ENCODE measurements at regions not wholly inside any gene's neighbourhood (a gene's known extent, or its start where the extent isn't known, plus 50 kb on each side); places are given as distances from the start of the nearest gene placed in this dataset.

DNA sequence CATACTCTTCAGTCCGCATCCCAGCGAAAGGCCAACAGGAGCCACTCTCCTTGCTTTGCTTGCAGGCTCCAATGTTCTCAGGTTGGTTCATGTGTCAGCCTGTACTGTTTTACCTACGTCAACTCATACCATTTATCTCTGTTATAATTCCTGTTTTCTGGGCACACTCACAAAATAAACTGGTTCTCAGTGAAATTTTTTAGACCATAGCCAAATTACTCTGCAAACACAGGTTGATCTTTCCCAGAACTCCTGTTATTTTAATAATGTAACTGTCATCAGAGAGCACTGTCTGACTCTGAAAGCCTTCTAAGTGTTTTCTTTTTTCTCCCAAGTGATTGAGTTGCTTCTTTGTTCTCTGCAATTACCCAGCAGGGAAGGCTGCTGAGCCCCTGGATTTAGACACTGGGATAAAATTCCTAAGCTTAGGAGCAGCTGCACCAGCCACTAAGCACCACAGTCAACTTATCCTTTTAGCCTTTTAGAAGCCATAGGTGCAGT lies 111.6 kb upstream of the PIEZO2 start:
- H3K4me3 ChIP-seq (ENCODE audit: low read length in 2 of 2), result no peak overlapping the region
- H3K36me3 ChIP-seq (ENCODE audit: control insufficient read depth in 1 of 2, insufficient read depth in 2 of 2, low read length in 1 of 2), result no peaks in the 10 kb centered on the region
- ATAC-seq (ENCODE audit: low FRiP score), result no peak
- intact Hi-C loops (cut with DNase I), result no loop called here
- no peak for DNase-seq
- WGBS, 2 donors, result 63 to 65% methylated on average over 3 of the region's 3 CpGs
- H3K4me1 ChIP-seq (ENCODE audit: control insufficient read depth in 1 of 2, insufficient read depth in 2 of 2, low read length in 2 of 2), result no peaks in the 10 kb centered on the region
- H3K27ac ChIP-seq (ENCODE audit: low read depth in 1 of 2, low read length in 2 of 2), result no peak overlapping the region
- peaks cover 5% of the 10 kb centered on the region for H3K9me3 ChIP-seq (ENCODE audit: control insufficient read depth, low read length)
- H3K27me3 ChIP-seq (ENCODE audit: control insufficient read depth in 1 of 2, insufficient read depth in 2 of 2, low read length in 1 of 2), result no peaks in the 10 kb centered on the region

DNA sequence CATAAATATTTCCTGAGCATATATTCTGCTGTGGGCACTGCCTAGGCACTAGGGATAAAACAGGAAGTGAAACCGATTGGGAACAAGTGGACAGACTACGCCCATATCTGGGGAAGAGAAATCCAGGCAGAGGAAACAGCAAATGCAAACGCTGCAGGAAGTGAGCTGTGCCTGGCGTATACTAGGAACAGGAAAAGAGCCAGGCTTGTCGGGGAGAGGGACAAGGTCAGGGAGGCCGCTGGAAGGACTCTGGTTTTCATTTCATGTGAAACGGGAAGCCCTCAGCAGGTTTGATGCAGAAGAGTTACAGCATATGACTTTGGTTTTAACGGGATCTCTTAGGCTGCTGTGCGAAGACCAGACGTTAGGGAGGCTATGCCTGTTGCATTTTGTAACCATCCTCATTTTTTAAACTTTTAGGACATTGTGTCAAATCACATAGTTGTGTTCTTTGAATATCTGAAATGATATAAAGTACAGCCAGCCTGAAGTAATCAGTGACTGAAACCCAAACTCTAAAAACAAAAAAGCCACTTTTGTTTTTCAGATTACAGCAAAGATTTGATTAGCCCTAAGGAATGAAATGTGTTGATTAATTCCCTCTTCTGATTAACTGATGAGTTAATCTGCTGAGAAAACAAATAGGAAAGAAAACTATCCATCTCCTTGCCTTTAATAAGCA lies 110.2 kb upstream of the PIEZO2 start:
- Histone ChIP-seq H3K4me3 (ENCODE audit: low read length in 2 of 2) (no peak overlapping the region), H3K27ac (ENCODE audit: low read depth in 1 of 2, low read length in 2 of 2) (no peak overlapping the region), H3K4me1 (ENCODE audit: control insufficient read depth in 1 of 2, insufficient read depth in 2 of 2, low read length in 2 of 2) (no peaks in the 10 kb centered on the region), H3K9me3 (ENCODE audit: control insufficient read depth, low read length) (peaks cover 5% of the 10 kb centered on the region), H3K36me3 (ENCODE audit: control insufficient read depth in 1 of 2, insufficient read depth in 2 of 2, low read length in 1 of 2) (no peaks in the 10 kb centered on the region), H3K27me3 (ENCODE audit: control insufficient read depth in 1 of 2, insufficient read depth in 2 of 2, low read length in 1 of 2) (no peaks in the 10 kb centered on the region)
- intact Hi-C loops (cut with DNase I), result no loop called here
- ATAC-seq (ENCODE audit: low FRiP score) (no peak), DNase-seq (peak in 1 of 2 donors; percentile 67)
- WGBS, 2 donors, result 32 to 34% methylated on average over 10 of the region's 10 CpGs

DNA sequence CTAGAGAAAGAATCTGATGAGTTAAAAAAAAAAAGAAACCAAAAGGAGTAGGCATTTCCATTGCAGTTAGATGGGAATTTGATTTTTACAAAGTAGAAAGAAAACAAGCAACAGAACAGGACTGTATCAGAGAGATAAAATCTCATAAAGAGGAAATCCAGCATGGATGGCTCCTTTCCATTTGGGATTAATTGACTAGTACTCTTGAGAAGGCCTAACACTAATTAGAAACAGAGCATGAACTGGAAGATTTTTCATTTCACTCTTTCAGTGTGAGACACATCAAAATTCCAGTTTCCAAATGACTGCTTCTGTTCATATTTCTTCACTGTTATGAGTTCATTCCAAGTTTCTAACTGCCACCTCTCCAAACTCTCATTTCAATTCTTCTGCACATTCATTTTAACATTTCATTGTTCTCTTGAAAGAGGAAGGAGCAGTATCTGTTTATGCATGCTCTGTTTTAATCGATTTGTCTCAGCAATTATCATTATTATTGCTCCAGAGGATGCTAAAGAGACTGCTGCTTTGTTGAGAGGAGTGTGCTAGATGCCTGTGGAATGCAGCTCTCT lies 108.8 kb upstream of the PIEZO2 start:
- H3K9me3 ChIP-seq (ENCODE audit: control insufficient read depth, low read length), result peaks cover 2% of the 10 kb centered on the region
- ATAC-seq (ENCODE audit: low FRiP score) (no peak), DNase-seq (no peak)
- H3K27me3 ChIP-seq (ENCODE audit: control insufficient read depth in 1 of 2, insufficient read depth in 2 of 2, low read length in 1 of 2), result no peaks in the 10 kb centered on the region
- H3K36me3 ChIP-seq (ENCODE audit: control insufficient read depth in 1 of 2, insufficient read depth in 2 of 2, low read length in 1 of 2), result no peaks in the 10 kb centered on the region
- intact Hi-C loops (cut with DNase I), result no loop called here
- H3K4me3 ChIP-seq (ENCODE audit: low read length in 2 of 2), result no peak overlapping the region
- 96 to 97% methylated on average over 1 of the region's 1 CpG for WGBS, 2 donors
- no peak overlapping the region for H3K27ac ChIP-seq (ENCODE audit: low read depth in 1 of 2, low read length in 2 of 2)
- no peaks in the 10 kb centered on the region for H3K4me1 ChIP-seq (ENCODE audit: control insufficient read depth in 1 of 2, insufficient read depth in 2 of 2, low read length in 2 of 2)

GRCh38 chr18:11256251-11256650 lies 106.9 kb upstream of the PIEZO2 start:
- DNase-seq, result no peak
- Histone ChIP-seq H3K27ac (ENCODE audit: low read depth in 1 of 2, low read length in 2 of 2) (no peak overlapping the region), H3K27me3 (ENCODE audit: control insufficient read depth in 1 of 2, insufficient read depth in 2 of 2, low read length in 1 of 2) (no peaks in the 10 kb centered on the region), H3K9me3 (ENCODE audit: control insufficient read depth, low read length) (peaks cover 2% of the 10 kb centered on the region), H3K4me3 (ENCODE audit: low read length in 2 of 2) (no peak overlapping the region), H3K4me1 (ENCODE audit: control insufficient read depth in 1 of 2, insufficient read depth in 2 of 2, low read length in 2 of 2) (no peaks in the 10 kb centered on the region), H3K36me3 (ENCODE audit: control insufficient read depth in 1 of 2, insufficient read depth in 2 of 2, low read length in 1 of 2) (no peaks in the 10 kb centered on the region)
- intact Hi-C loops (cut with DNase I), result no loop called here
- no peak for ATAC-seq (ENCODE audit: low FRiP score)

GRCh38 chr18:11251891-11252270 lies 102.5 kb upstream of the PIEZO2 start:
- 16 to 31% methylated on average over 2 of the region's 2 CpGs for WGBS, 2 donors
- ATAC-seq (ENCODE audit: low FRiP score) (no peak), DNase-seq (no peak)
- intact Hi-C loops (cut with DNase I), result no loop called here
- H3K27me3 ChIP-seq (ENCODE audit: control insufficient read depth in 1 of 2, insufficient read depth in 2 of 2, low read length in 1 of 2), result peaks cover 0 to 2% of the 10 kb centered on the region in 2 donors
- H3K9me3 ChIP-seq (ENCODE audit: control insufficient read depth, low read length), result peaks cover 2% of the 10 kb centered on the region
- no peak overlapping the region for H3K27ac ChIP-seq (ENCODE audit: low read depth in 1 of 2, low read length in 2 of 2)
- no peaks in the 10 kb centered on the region for H3K4me1 ChIP-seq (ENCODE audit: control insufficient read depth in 1 of 2, insufficient read depth in 2 of 2, low read length in 2 of 2)
- H3K36me3 ChIP-seq (ENCODE audit: control insufficient read depth in 1 of 2, insufficient read depth in 2 of 2, low read length in 1 of 2), result no peaks in the 10 kb centered on the region
- no peak overlapping the region for H3K4me3 ChIP-seq (ENCODE audit: low read length in 2 of 2)

GRCh38 chr18:11251229-11251890 lies 102.0 kb upstream of the PIEZO2 start:
- Histone ChIP-seq H3K36me3 (ENCODE audit: control insufficient read depth in 1 of 2, insufficient read depth in 2 of 2, low read length in 1 of 2) (no peaks in the 10 kb centered on the region), H3K27ac (ENCODE audit: low read depth in 1 of 2, low read length in 2 of 2) (no peak overlapping the region), H3K4me1 (ENCODE audit: control insufficient read depth in 1 of 2, insufficient read depth in 2 of 2, low read length in 2 of 2) (no peaks in the 10 kb centered on the region), H3K9me3 (ENCODE audit: control insufficient read depth, low read length) (no peaks in the 10 kb centered on the region), H3K4me3 (ENCODE audit: low read length in 2 of 2) (no peak overlapping the region), H3K27me3 (ENCODE audit: control insufficient read depth in 1 of 2, insufficient read depth in 2 of 2, low read length in 1 of 2) (peaks cover 0 to 2% of the 10 kb centered on the region in 2 donors)
- ATAC-seq (ENCODE audit: low FRiP score) (no peak), DNase-seq (peak; percentile 73 to 81)
- intact Hi-C loops (cut with DNase I), result no loop called here
- WGBS, 2 donors, result 51 to 58% methylated on average over 2 of the region's 2 CpGs

- intact Hi-C loops (cut with DNase I), result no loop called here
- H3K27me3 ChIP-seq (ENCODE audit: control insufficient read depth in 1 of 2, insufficient read depth in 2 of 2, low read length in 1 of 2), result peaks cover 0 to 2% of the 10 kb centered on the region in 2 donors
- WGBS, 2 donors, result 3 to 10% methylated on average over 2 of the region's 2 CpGs
- no peak overlapping the region for H3K27ac ChIP-seq (ENCODE audit: low read depth in 1 of 2, low read length in 2 of 2)
- DNase-seq (no peak), ATAC-seq (ENCODE audit: low FRiP score) (no peak)
- no peaks in the 10 kb centered on the region for H3K4me1 ChIP-seq (ENCODE audit: control insufficient read depth in 1 of 2, insufficient read depth in 2 of 2, low read length in 2 of 2)
- no peaks in the 10 kb centered on the region for H3K36me3 ChIP-seq (ENCODE audit: control insufficient read depth in 1 of 2, insufficient read depth in 2 of 2, low read length in 1 of 2)
- H3K9me3 ChIP-seq (ENCODE audit: control insufficient read depth, low read length), result no peaks in the 10 kb centered on the region
- no peak overlapping the region for H3K4me3 ChIP-seq (ENCODE audit: low read length in 2 of 2)
Measured at GRCh38 chr18:11249391-11249790, 100.0 kb upstream of the PIEZO2 start.

DNA sequence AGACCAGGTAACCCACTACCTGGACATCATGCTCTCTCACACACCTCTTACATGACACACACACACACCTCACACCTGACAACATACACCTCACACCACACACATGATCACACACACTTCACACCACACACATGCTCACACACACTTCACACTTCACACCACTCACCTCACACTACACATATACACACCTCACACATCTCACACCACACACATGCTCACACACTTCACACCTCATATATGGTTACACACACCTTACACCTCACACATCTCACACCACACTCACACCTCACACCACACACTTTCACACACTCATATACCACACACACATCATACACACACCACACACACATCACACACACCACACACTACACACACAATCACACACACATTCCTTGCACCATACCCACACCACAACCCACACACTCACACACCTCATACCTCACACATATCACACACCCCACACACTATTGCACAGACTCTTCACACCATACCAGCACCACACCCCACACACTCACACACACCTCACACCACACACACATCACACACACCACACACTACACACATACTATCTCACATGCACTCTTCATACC lies 98.1 kb upstream of the PIEZO2 start:
- peaks cover 0 to 2% of the 10 kb centered on the region in 2 donors for H3K27me3 ChIP-seq (ENCODE audit: control insufficient read depth in 1 of 2, insufficient read depth in 2 of 2, low read length in 1 of 2)
- no peak overlapping the region for H3K4me3 ChIP-seq (ENCODE audit: low read length in 2 of 2)
- no peak overlapping the region for H3K27ac ChIP-seq (ENCODE audit: low read depth in 1 of 2, low read length in 2 of 2)
- H3K36me3 ChIP-seq (ENCODE audit: control insufficient read depth in 1 of 2, insufficient read depth in 2 of 2, low read length in 1 of 2), result no peaks in the 10 kb centered on the region
- ATAC-seq (ENCODE audit: low FRiP score), result peak; percentile 17
- no peaks in the 10 kb centered on the region for H3K4me1 ChIP-seq (ENCODE audit: control insufficient read depth in 1 of 2, insufficient read depth in 2 of 2, low read length in 2 of 2)
- intact Hi-C loops (cut with DNase I), result no loop called here
- no peak for DNase-seq
- H3K9me3 ChIP-seq (ENCODE audit: control insufficient read depth, low read length), result no peaks in the 10 kb centered on the region
